ENCODE measurements at regions not wholly inside any gene's neighbourhood (a gene's known extent, or its start where the extent isn't known, plus 50 kb on each side); places are given as distances from the start of the nearest gene placed in this dataset.

- Histone ChIP-seq H3K4me2 (ENCODE audit: low read length) (no peak overlapping the region), H3F3A (ENCODE audit: control insufficient read depth, insufficient read depth) (no peaks in the 10 kb centered on the region), H3K27me3 (ENCODE audit: control insufficient read depth, low read length) (no peaks in the 10 kb centered on the region), H3K36me3 (ENCODE audit: control insufficient read depth, low read length) (no peaks in the 10 kb centered on the region), H4K20me1 (ENCODE audit: control insufficient read depth, insufficient read depth, low read depth, low read length) (no peaks in the 10 kb centered on the region), H3K4me3 (ENCODE audit: low read length) (no peak overlapping the region), H3K4me1 (ENCODE audit: control insufficient read depth, low read length) (no peaks in the 10 kb centered on the region), H3K9me3 (ENCODE audit: control insufficient read depth, insufficient read depth, low read length) (no peaks in the 10 kb centered on the region), H3K9me2 (replicated peaks; ENCODE audit: control insufficient read depth, low read length) (no peaks in the 10 kb centered on the region), H3K79me2 (ENCODE audit: control insufficient read depth, low read length) (no peaks in the 10 kb centered on the region), H3K27ac (ENCODE audit: low read depth, low read length) (no peak overlapping the region)
- TF ChIP-seq, protein P1, sequence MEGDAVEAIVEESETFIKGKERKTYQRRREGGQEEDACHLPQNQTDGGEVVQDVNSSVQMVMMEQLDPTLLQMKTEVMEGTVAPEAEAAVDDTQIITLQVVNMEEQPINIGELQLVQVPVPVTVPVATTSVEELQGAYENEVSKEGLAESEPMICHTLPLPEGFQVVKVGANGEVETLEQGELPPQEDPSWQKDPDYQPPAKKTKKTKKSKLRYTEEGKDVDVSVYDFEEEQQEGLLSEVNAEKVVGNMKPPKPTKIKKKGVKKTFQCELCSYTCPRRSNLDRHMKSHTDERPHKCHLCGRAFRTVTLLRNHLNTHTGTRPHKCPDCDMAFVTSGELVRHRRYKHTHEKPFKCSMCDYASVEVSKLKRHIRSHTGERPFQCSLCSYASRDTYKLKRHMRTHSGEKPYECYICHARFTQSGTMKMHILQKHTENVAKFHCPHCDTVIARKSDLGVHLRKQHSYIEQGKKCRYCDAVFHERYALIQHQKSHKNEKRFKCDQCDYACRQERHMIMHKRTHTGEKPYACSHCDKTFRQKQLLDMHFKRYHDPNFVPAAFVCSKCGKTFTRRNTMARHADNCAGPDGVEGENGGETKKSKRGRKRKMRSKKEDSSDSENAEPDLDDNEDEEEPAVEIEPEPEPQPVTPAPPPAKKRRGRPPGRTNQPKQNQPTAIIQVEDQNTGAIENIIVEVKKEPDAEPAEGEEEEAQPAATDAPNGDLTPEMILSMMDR (IDR thresholded peaks at IDR 0.05; ENCODE audit: low read depth, low read length, poor library complexity, severe bottlenecking), result no peak
- TF ChIP-seq EZH2phosphoT487 (IDR thresholded peaks at IDR 0.05; ENCODE audit: borderline replicate concordance, low read length), result no peak
These were observed 82.0 kb upstream of the ARHGAP32 start for GRCh38 chr11:129273944-129274711.

- Histone ChIP-seq H3K9me3 (ENCODE audit: control insufficient read depth, insufficient read depth, low read length) (no peaks in the 10 kb centered on the region), H3K4me3 (ENCODE audit: low read length) (no peak overlapping the region), H3K27ac (ENCODE audit: low read depth, low read length) (no peak overlapping the region), H3K36me3 (ENCODE audit: control insufficient read depth, low read length) (no peaks in the 10 kb centered on the region), H4K20me1 (ENCODE audit: control insufficient read depth, insufficient read depth, low read depth, low read length) (no peaks in the 10 kb centered on the region), H3K79me2 (ENCODE audit: control insufficient read depth, low read length) (no peaks in the 10 kb centered on the region), H3K9me2 (replicated peaks; ENCODE audit: control insufficient read depth, low read length) (no peaks in the 10 kb centered on the region), H3K4me2 (ENCODE audit: low read length) (no peak overlapping the region), H3F3A (ENCODE audit: control insufficient read depth, insufficient read depth) (no peaks in the 10 kb centered on the region), H3K4me1 (ENCODE audit: control insufficient read depth, low read length) (no peaks in the 10 kb centered on the region), H3K27me3 (ENCODE audit: control insufficient read depth, low read length) (no peaks in the 10 kb centered on the region)
- no peak for TF ChIP-seq EZH2phosphoT487 (IDR thresholded peaks at IDR 0.05; ENCODE audit: borderline replicate concordance, low read length)
- TF ChIP-seq, protein P1 (IDR thresholded peaks at IDR 0.05; ENCODE audit: low read depth, low read length, poor library complexity, severe bottlenecking), result no peak
These were observed 81.2 kb upstream of the ARHGAP32 start for GRCh38 chr11:129273322-129273721.

DNA sequence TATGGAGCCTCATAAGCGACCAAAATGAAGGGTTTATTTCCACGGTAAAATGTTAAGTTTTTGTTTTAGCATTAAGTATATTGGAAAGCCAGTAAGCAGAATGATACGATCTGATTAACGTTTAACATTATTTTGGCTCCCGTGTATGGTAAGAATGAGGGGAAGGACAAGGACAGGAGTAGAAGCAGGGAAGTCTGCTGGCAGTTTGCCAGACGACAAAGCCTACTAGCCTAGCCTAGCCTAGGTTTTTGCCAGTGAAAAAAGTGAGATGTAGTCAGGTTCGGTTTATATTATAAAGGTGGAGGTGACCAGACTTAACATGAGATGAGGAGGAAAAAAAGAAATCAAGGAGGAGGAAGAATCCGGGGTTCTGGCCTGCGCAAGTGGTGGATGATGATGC, 78.9 kb upstream of the ARHGAP32 start:
- no peak overlapping the region for H3K4me2 ChIP-seq (ENCODE audit: low read length)
- H4K20me1 ChIP-seq (ENCODE audit: control insufficient read depth, insufficient read depth, low read depth, low read length), result no peaks in the 10 kb centered on the region
- no peaks in the 10 kb centered on the region for H3K9me3 ChIP-seq (ENCODE audit: control insufficient read depth, insufficient read depth, low read length)
- H3K79me2 ChIP-seq (ENCODE audit: control insufficient read depth, low read length), result no peaks in the 10 kb centered on the region
- H3F3A ChIP-seq (ENCODE audit: control insufficient read depth, insufficient read depth), result no peaks in the 10 kb centered on the region
- H3K9me2 ChIP-seq (replicated peaks; ENCODE audit: control insufficient read depth, low read length), result no peaks in the 10 kb centered on the region
- no peaks in the 10 kb centered on the region for H3K4me1 ChIP-seq (ENCODE audit: control insufficient read depth, low read length)
- no peaks in the 10 kb centered on the region for H3K36me3 ChIP-seq (ENCODE audit: control insufficient read depth, low read length)
- no peaks in the 10 kb centered on the region for H3K27me3 ChIP-seq (ENCODE audit: control insufficient read depth, low read length)
- no peak for TF ChIP-seq EZH2phosphoT487 (IDR thresholded peaks at IDR 0.05; ENCODE audit: borderline replicate concordance, low read length)
- TF ChIP-seq, protein P1 (IDR thresholded peaks at IDR 0.05; ENCODE audit: low read depth, low read length, poor library complexity, severe bottlenecking), result no peak
- H3K4me3 ChIP-seq (ENCODE audit: low read length), result no peak overlapping the region
- no peak overlapping the region for H3K27ac ChIP-seq (ENCODE audit: low read depth, low read length)
